ENCODE measurements at regions not wholly inside any gene's neighbourhood (a gene's known extent, or its start where the extent isn't known, plus 50 kb on each side); places are given as distances from the start of the nearest gene placed in this dataset.

GRCh38 chr11:106158406-106158805 is 80.9 kb downstream of the AASDHPPT start:
- H3K27ac ChIP-seq (ENCODE audit: low read depth, low read length): no peak overlapping the region
- no peak overlapping the region for H2AFZ ChIP-seq (ENCODE audit: low read depth, low read length, poor library complexity, severe bottlenecking)
- no peaks in the 10 kb centered on the region for H3K4me1 ChIP-seq (ENCODE audit: control insufficient read depth in 1 of 2, insufficient read depth in 2 of 2, low read length in 2 of 2)
- no peaks in the 10 kb centered on the region for H3K79me2 ChIP-seq (ENCODE audit: insufficient read depth, low read length)
- intact Hi-C loops (cut with micrococcal nuclease): no loop called here
- no peaks in the 10 kb centered on the region for H3K36me3 ChIP-seq (ENCODE audit: control insufficient read depth in 1 of 2, insufficient read depth in 2 of 2, low read length in 2 of 2)
- ATAC-seq: no peak
- ChIA-PET POLR2A (no interaction called here), CTCF (no interaction called here), RAD21 (ENCODE audit: low non-redundant PET in 1 of 2, low total read pairs in 2 of 2, uncharacterized antibody in 2 of 2, unreplicated experiment in 2 of 2) (no interaction called here)
- no peak for TF ChIP-seq SP1 (IDR thresholded peaks at IDR 0.05; ENCODE audit: low read depth)
- no peak for TF ChIP-seq SIN3A (IDR thresholded peaks at IDR 0.05; ENCODE audit: low read depth)
- no peak for TF ChIP-seq FOSL1 (IDR thresholded peaks at IDR 0.05; ENCODE audit: low read depth)
- no peak for TF ChIP-seq EZH2phosphoT487 (IDR thresholded peaks at IDR 0.05; ENCODE audit: borderline replicate concordance)
- TF ChIP-seq ATF3 (IDR thresholded peaks at IDR 0.05): no peak
- no peak for TF ChIP-seq POLR2A (IDR thresholded peaks at IDR 0.05; ENCODE audit: borderline replicate concordance, extremely low read depth, insufficient read depth, insufficient read length)
- TF ChIP-seq MAX (IDR thresholded peaks at IDR 0.05): no peak
- TF ChIP-seq ELF1 (IDR thresholded peaks at IDR 0.05; ENCODE audit: borderline replicate concordance, low read depth): no peak
- no TSS peak for BruUV-seq (replicated peaks)
- no peak overlapping the region for H3K4me2 ChIP-seq (ENCODE audit: low read length)
- no peaks in the 10 kb centered on the region for H3K27me3 ChIP-seq (ENCODE audit: insufficient read depth, low read length)
- H4K20me1 ChIP-seq (ENCODE audit: insufficient read depth): no peaks in the 10 kb centered on the region
- no peaks in the 10 kb centered on the region for H3K9me2 ChIP-seq (ENCODE audit: insufficient read depth)
- DNase-seq (ENCODE audit: low read depth, low spot score): no peak
- H3K9me3 ChIP-seq (ENCODE audit: control insufficient read depth in 1 of 2, insufficient read depth in 1 of 2, low read depth in 1 of 2, low read length in 2 of 2): no peaks in the 10 kb centered on the region
- H3K4me3 ChIP-seq (replicated peaks in 1 of 2; ENCODE audit: low read depth in 1 of 2, low read length in 2 of 2): no peak overlapping the region
- H3K9ac ChIP-seq (ENCODE audit: low read length): no peak overlapping the region

- no peaks in the 10 kb centered on the region for H3K9me2 ChIP-seq (ENCODE audit: insufficient read depth)
- no peak overlapping the region for H3K9ac ChIP-seq (ENCODE audit: low read length)
- no peak overlapping the region for H3K4me3 ChIP-seq (replicated peaks in 1 of 2; ENCODE audit: low read depth in 1 of 2, low read length in 2 of 2)
- H3K9me3 ChIP-seq (ENCODE audit: control insufficient read depth in 1 of 2, insufficient read depth in 1 of 2, low read depth in 1 of 2, low read length in 2 of 2): no peaks in the 10 kb centered on the region
- no peaks in the 10 kb centered on the region for H3K79me2 ChIP-seq (ENCODE audit: insufficient read depth, low read length)
- intact Hi-C loops (cut with micrococcal nuclease): no loop called here
- ChIA-PET POLR2A (no interaction called here), RAD21 (ENCODE audit: low non-redundant PET in 1 of 2, low total read pairs in 2 of 2, uncharacterized antibody in 2 of 2, unreplicated experiment in 2 of 2) (no interaction called here), CTCF (no interaction called here)
- ATAC-seq (no peak), DNase-seq (ENCODE audit: low read depth, low spot score) (no peak)
- no peak overlapping the region for H3K4me2 ChIP-seq (ENCODE audit: low read length)
- H4K20me1 ChIP-seq (ENCODE audit: insufficient read depth): no peaks in the 10 kb centered on the region
- no TSS peak for BruUV-seq (replicated peaks)
- H3K27me3 ChIP-seq (ENCODE audit: insufficient read depth, low read length): no peaks in the 10 kb centered on the region
- no peak overlapping the region for H3K27ac ChIP-seq (ENCODE audit: low read depth, low read length)
- H3K4me1 ChIP-seq (ENCODE audit: control insufficient read depth in 1 of 2, insufficient read depth in 2 of 2, low read length in 2 of 2): no peaks in the 10 kb centered on the region
- H2AFZ ChIP-seq (ENCODE audit: low read depth, low read length, poor library complexity, severe bottlenecking): no peak overlapping the region
- TF ChIP-seq FOSL1 (IDR thresholded peaks at IDR 0.05; ENCODE audit: low read depth): no peak
- TF ChIP-seq SP1 (IDR thresholded peaks at IDR 0.05; ENCODE audit: low read depth): no peak
- H3K36me3 ChIP-seq (ENCODE audit: control insufficient read depth in 1 of 2, insufficient read depth in 2 of 2, low read length in 2 of 2): no peaks in the 10 kb centered on the region
Observed at GRCh38 chr11:106159836-106160235, 82.4 kb downstream of the AASDHPPT start.
